OCI-LY7 (cell line): ENCODE measurements at regions not wholly inside any gene's neighbourhood (a gene's known extent, or its start where the extent isn't known, plus 50 kb on each side); places are given as distances from the start of the nearest gene placed in this dataset.
"Not testable (repeated sequence)": the region's sequence is repeated elsewhere in the genome, so short reads cannot be mapped to it uniquely, and the experiment has no call there.

ENCODE experiments used
- BruUV-seq: library from RNA; stranded (reverse); fragments of 400-500 nt; replicated peaks from 2 replicates; lab custom pipeline; 2021; lab: Mats Ljungman, UMichigan
- CTCF ChIA-PET: fragments of 300-600 bp; sonication (Branson Sonifier 250); formaldehyde crosslinking; loops from one replicate; lab custom pipeline; 2022; ENCODE audit warnings: antibody characterized with exemption; ENCODE audit not compliant: unreplicated experiment; lab: Charles Lee
- POLR2A ChIA-PET: fragments of 300-600 bp; sonication (Branson Sonifier 250); formaldehyde crosslinking; loops from one replicate; lab custom pipeline; 2022; ENCODE audit warnings: antibody characterized with exemption; lab: Charles Lee
- DNase-seq: peaks from one replicate; pipeline ENCODE4 v3.0.0-alpha.2; 2015; ENCODE audit warnings: low spot score
- H2AFZ ChIP-seq: fragments of 200-600 bp; sonication (generic), shearing (Covaris generic); 2 replicates; pipeline ENCODE4 v1.6.1; 2014; ENCODE audit warnings: mild to moderate bottlenecking, antibody characterized with exemption, low read length, moderate library complexity
- H3K27ac ChIP-seq: fragments of 200-600 bp; sonication (generic); 2 replicates; pipeline ENCODE4 v1.5.1; 2014; ENCODE audit warnings: mixed run types, low read depth, mild to moderate bottlenecking, moderate library complexity, low read length, inconsistent platforms; ENCODE audit not compliant: poor library complexity, severe bottlenecking
- H3K36me3 ChIP-seq: fragments of 200-600 bp; sonication (generic); 2 replicates; pipeline ENCODE4 v1.6.1; 2014; ENCODE audit warnings: mild to moderate bottlenecking, antibody characterized with exemption, low read length, moderate library complexity, mixed read lengths; ENCODE audit not compliant: insufficient read depth
- H3K4me1 ChIP-seq: fragments of 200-600 bp; sonication (generic); 2 replicates; pipeline ENCODE4 v1.5.1; 2014; ENCODE audit warnings: mild to moderate bottlenecking, low read length; ENCODE audit not compliant: insufficient read depth, poor library complexity, severe bottlenecking
- H3K4me2 ChIP-seq: fragments of 200-600 bp; sonication (generic); 2 replicates; pipeline ENCODE4 v1.6.1; 2014; ENCODE audit warnings: mild to moderate bottlenecking, low read length
- H3K4me3 ChIP-seq: fragments of 200-600 bp; sonication (generic); 2 replicates; pipeline ENCODE4 v1.5.1; 2014; ENCODE audit warnings: mild to moderate bottlenecking, low read depth, low read length; ENCODE audit not compliant: poor library complexity, severe bottlenecking
- H3K79me2 ChIP-seq: fragments of 200-600 bp; sonication (generic); 2 replicates; pipeline ENCODE4 v1.6.1; 2016; ENCODE audit warnings: low read depth, mild to moderate bottlenecking, low read length, moderate library complexity, mixed read lengths; ENCODE audit not compliant: insufficient read depth
- H3K9me2 ChIP-seq: fragments of 200-600 bp; sonication (generic); 2 replicates; pipeline ENCODE4 v1.6.1; 2016; ENCODE audit warnings: mild to moderate bottlenecking, low read length, mixed read lengths; ENCODE audit not compliant: insufficient read depth
- H3K9me3 ChIP-seq: fragments of 200-600 bp; sonication (generic); 2 replicates; pipeline ENCODE4 v1.6.1; 2014; ENCODE audit warnings: mild to moderate bottlenecking, mixed run types, low read length, mixed read lengths
- H4K20me1 ChIP-seq: fragments of 200-600 bp; sonication (generic); 2 replicates; pipeline ENCODE4 v1.6.1; 2014; ENCODE audit warnings: mild to moderate bottlenecking, antibody characterized with exemption, low read length, moderate library complexity, mixed read lengths; ENCODE audit not compliant: insufficient read depth
- EZH2phosphoT487 ChIP-seq: fragments of 200-600 bp; sonication (generic); IDR thresholded peaks from 2 replicates; pipeline ENCODE4 v1.6.1; 2018; ENCODE audit warnings: low read depth, borderline replicate concordance, mild to moderate bottlenecking, mixed run types, antibody characterized with exemption, low read length, moderate library complexity, mixed read lengths
- intact Hi-C: fragments of 100-400 bp; cut with micrococcal nuclease; formaldehyde crosslinking; loops from one replicate; pipeline ENCODE4 v1.10.0; 2022; ENCODE audit not compliant: unreplicated experiment
- TF ChIP-seq, protein P1 (sequence below): fragments of 200-600 bp; sonication (generic); conservative IDR thresholded peaks from 2 replicates; pipeline ENCODE4 v1.5.1; 2014; ENCODE audit warnings: mild to moderate bottlenecking, antibody characterized with exemption, low read length, moderate library complexity, mixed read lengths

DNA sequence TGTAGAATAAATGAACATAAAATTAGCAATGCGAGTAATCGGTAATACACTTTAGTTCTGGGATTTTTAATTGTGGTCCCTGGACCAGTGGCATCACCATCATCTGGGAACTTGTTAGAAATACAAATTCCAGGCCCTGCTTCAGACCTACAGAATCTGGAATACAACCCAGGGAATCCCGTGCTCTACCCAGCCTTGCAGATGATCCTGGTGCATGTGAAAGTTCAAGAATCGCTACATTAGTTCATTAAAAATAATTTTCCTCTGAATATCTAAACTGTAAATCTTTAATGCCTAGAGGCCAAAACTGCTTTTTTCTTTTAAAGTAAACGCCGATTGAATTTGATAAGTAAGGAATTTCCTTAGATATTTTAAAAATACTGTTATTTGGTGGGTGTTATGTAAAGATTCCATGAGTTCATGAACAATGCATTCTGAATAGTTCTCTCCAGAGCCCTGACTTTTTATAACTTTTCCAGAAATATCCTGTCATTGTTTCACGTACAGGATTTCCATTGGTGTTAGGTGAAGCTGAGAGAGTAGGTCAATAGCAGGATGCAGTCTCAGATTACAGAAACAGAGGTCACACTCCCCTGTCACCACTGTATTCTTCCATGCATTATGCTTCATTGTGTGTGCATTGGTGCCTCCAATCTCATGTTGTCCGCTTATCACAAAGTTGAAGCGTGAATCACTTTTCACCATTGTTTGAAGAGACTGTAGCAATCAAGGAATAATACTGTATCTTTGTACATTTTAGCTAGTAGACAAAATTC, 596.5 kb upstream of the KLF12 start:
- Histone ChIP-seq H3K9me3 (no peaks in the 10 kb centered on the region), H3K79me2 (no peaks in the 10 kb centered on the region), H4K20me1 (no peaks in the 10 kb centered on the region), H3K4me3 (no peak overlapping the region), H3K9me2 (no peaks in the 10 kb centered on the region), H2AFZ (no peak overlapping the region), H3K27ac (no peak overlapping the region), H3K36me3 (no peaks in the 10 kb centered on the region), H3K4me2 (no peak overlapping the region), H3K4me1 (no peaks in the 10 kb centered on the region)
- DNase-seq, result no peak
- intact Hi-C loops, result no loop called here
- BruUV-seq, result no TSS peak
- CTCF ChIA-PET, result no interaction called here
- POLR2A ChIA-PET, result interaction anchor here (0.5 kb wide), 1 partner anchor 1617 kb away, joined by 3 read pairs; no protein-coding TSS in a partner anchor
- TF ChIP-seq, protein P1, sequence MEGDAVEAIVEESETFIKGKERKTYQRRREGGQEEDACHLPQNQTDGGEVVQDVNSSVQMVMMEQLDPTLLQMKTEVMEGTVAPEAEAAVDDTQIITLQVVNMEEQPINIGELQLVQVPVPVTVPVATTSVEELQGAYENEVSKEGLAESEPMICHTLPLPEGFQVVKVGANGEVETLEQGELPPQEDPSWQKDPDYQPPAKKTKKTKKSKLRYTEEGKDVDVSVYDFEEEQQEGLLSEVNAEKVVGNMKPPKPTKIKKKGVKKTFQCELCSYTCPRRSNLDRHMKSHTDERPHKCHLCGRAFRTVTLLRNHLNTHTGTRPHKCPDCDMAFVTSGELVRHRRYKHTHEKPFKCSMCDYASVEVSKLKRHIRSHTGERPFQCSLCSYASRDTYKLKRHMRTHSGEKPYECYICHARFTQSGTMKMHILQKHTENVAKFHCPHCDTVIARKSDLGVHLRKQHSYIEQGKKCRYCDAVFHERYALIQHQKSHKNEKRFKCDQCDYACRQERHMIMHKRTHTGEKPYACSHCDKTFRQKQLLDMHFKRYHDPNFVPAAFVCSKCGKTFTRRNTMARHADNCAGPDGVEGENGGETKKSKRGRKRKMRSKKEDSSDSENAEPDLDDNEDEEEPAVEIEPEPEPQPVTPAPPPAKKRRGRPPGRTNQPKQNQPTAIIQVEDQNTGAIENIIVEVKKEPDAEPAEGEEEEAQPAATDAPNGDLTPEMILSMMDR, result no peak
- no peak for TF ChIP-seq EZH2phosphoT487

DNA sequence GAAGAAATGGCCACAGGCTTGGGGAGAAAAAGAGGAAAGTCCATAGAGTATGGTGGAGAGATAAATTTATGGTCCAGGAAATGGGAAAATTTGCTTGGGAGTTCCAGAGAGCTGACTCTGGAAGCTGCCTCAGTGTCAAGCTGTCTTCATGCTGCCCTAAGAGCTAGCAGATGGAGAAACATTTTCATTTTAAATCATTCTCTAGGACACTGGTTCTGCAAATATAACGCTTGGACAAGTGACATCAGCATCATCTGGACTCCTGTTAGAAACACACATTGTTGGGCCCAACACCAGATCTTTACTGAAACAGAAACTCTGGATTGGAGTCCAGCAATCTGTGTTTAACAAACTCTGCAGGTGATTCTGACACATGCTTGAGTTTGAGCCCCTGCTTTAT, 592.0 kb upstream of the KLF12 start:
- ChIA-PET POLR2A (no interaction called here), CTCF (no interaction called here)
- H3K36me3 ChIP-seq, result no peaks in the 10 kb centered on the region
- no peak overlapping the region for H2AFZ ChIP-seq
- TF ChIP-seq EZH2phosphoT487, result no peak
- TF ChIP-seq, protein P1, result no peak
- H3K4me2 ChIP-seq, result no peak overlapping the region
- no peaks in the 10 kb centered on the region for H3K79me2 ChIP-seq
- H3K9me3 ChIP-seq, result no peaks in the 10 kb centered on the region
- no peak for DNase-seq
- intact Hi-C loops, result no loop called here
- no peaks in the 10 kb centered on the region for H3K9me2 ChIP-seq
- no peaks in the 10 kb centered on the region for H3K4me1 ChIP-seq
- H3K4me3 ChIP-seq, result no peak overlapping the region
- BruUV-seq, result no TSS peak
- no peak overlapping the region for H3K27ac ChIP-seq
- no peaks in the 10 kb centered on the region for H4K20me1 ChIP-seq

DNA sequence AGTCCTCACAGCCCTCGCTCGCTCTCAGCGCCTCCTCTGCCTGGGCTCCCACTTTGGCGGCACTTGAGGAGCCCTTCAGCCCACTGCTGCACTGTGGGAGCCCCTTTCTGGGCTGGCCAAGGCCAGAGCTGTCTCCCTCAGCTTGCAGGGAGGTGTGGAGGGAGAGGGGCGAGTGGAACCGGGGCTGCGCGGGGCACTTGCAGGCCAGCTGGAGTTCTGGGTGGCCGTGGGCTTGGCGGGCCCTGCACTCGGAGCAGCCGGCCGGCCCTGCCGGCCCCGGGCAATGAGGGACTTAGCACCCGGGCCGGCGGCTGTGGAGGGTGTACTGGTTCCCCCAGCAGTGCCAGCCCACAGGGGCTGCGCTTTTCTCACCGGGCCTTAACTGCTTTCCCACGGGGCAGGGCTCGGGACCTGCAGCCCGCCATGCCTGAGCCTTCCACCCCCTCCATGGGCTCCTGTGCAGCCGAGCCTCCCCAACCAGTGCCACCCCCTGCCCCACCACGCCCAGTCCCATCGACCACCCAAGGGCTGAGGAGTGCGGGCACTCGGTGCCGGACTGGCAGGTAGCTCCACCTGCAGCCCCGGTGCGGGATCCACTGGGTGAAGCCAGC, 584.1 kb upstream of the KLF12 start:
- H3K4me1 ChIP-seq, POLR2A ChIA-PET, CTCF ChIA-PET, H2AFZ ChIP-seq, H4K20me1 ChIP-seq, H3K27ac ChIP-seq, H3K4me2 ChIP-seq, H3K36me3 ChIP-seq, H3K79me2 ChIP-seq, DNase-seq, H3K9me2 ChIP-seq, BruUV-seq, intact Hi-C loops, H3K9me3 ChIP-seq, H3K4me3 ChIP-seq: not testable (repeated sequence)
